RCC 7860 (cell line): ENCODE measurements at regions not wholly inside any gene's neighbourhood (a gene's known extent, or its start where the extent isn't known, plus 50 kb on each side); places are given as distances from the start of the nearest gene placed in this dataset.
"Not testable (repeated sequence)": the region's sequence is repeated elsewhere in the genome, so short reads cannot be mapped to it uniquely, and the experiment has no call there.

Experiments
- DNase-seq: peaks from one replicate; pipeline ENCODE4 v3.0.0-alpha.2; 2015; ENCODE audit warnings: low spot score
- FAIRE-seq: peaks from 2 replicates; lab custom pipeline; 2012; peaks lifted over from hg19 to GRCh38; lab: Jason Lieb, UNC

GRCh38 chr5:145467446-145467845, 367.7 kb downstream of the PRELID2 start:
- DNase-seq, result no peak
- FAIRE-seq, result no peak

GRCh38 chr5:145466533-145466932, 368.6 kb downstream of the PRELID2 start:
- no peak for FAIRE-seq

GRCh38 chr5:145465474-145466263, 369.5 kb downstream of the PRELID2 start:
- peak; percentile 54 for DNase-seq
- peak; percentile 98 for FAIRE-seq

More at GRCh38 chr5:145466533-145466932, 368.6 kb downstream of the PRELID2 start:
- DNase-seq, result no peak

GRCh38 chr5:145464171-145464570, 371.0 kb downstream of the PRELID2 start:
- peak; percentile 82 for FAIRE-seq
- DNase-seq, result no peak

GRCh38 chr5:145463634-145464033, 371.5 kb downstream of the PRELID2 start:
- no peak for DNase-seq
- FAIRE-seq, result peak; percentile 26

- no peak for DNase-seq
- no peak for FAIRE-seq
Observed at GRCh38 chr5:145462525-145462924, 372.6 kb downstream of the PRELID2 start.

GRCh38 chr5:145450286-145450885, 384.8 kb downstream of the PRELID2 start:
- FAIRE-seq, result no peak
- no peak for DNase-seq

- DNase-seq, result no peak
- no peak for FAIRE-seq
Observed at GRCh38 chr5:145449794-145450193, 385.3 kb downstream of the PRELID2 start.

- DNase-seq, FAIRE-seq: not testable (repeated sequence)
Observed at GRCh38 chr5:145446875-145447274, 388.3 kb downstream of the PRELID2 start.

- DNase-seq (no peak), FAIRE-seq (no peak)
Observed at GRCh38 chr5:145446412-145446811, 388.7 kb downstream of the PRELID2 start.

GRCh38 chr5:145445027-145445426, 390.1 kb downstream of the PRELID2 start:
- DNase-seq (no peak), FAIRE-seq (no peak)

- no peak for FAIRE-seq
Observed at GRCh38 chr5:145443964-145444363, 391.2 kb downstream of the PRELID2 start.

GRCh38 chr5:145443366-145443765, 391.8 kb downstream of the PRELID2 start:
- DNase-seq, result no peak
- FAIRE-seq, result no peak

More at GRCh38 chr5:145443964-145444363, 391.2 kb downstream of the PRELID2 start:
- no peak for DNase-seq

- not testable (repeated sequence) for DNase-seq, FAIRE-seq
Observed at GRCh38 chr5:145442661-145443060, 392.5 kb downstream of the PRELID2 start.

GRCh38 chr5:145441228-145441627, 393.9 kb downstream of the PRELID2 start:
- DNase-seq (no peak), FAIRE-seq (no peak)

- FAIRE-seq, result no peak
- no peak for DNase-seq
Observed at GRCh38 chr5:145437627-145438026, 397.5 kb downstream of the PRELID2 start.

GRCh38 chr5:145433077-145433476, 402.1 kb downstream of the PRELID2 start:
- no peak for DNase-seq
- no peak for FAIRE-seq

GRCh38 chr5:145429170-145429569, 406.0 kb downstream of the PRELID2 start:
- DNase-seq (no peak), FAIRE-seq (no peak)

- FAIRE-seq (no peak), DNase-seq (no peak)
Observed at GRCh38 chr5:145408048-145408341, 427.1 kb downstream of the PRELID2 start.

GRCh38 chr5:145407300-145408047, 427.7 kb downstream of the PRELID2 start:
- DNase-seq (no peak), FAIRE-seq (no peak)

GRCh38 chr5:145403992-145404391, 431.1 kb downstream of the PRELID2 start:
- DNase-seq (no peak), FAIRE-seq (no peak)

GRCh38 chr5:145396888-145397287, 438.3 kb downstream of the PRELID2 start:
- no peak for DNase-seq
- no peak for FAIRE-seq
